NCI-H1436 treated with DMSO at 0.1 percent for 48 hours (cell line): ENCODE measurements at regions not wholly inside any gene's neighbourhood (a gene's known extent, or its start where the extent isn't known, plus 50 kb on each side); places are given as distances from the start of the nearest gene placed in this dataset.

Experiments
- DNase-seq: peaks from one replicate; lab custom pipeline; 2025; lab: John Stamatoyannopoulos, UW

DNA sequence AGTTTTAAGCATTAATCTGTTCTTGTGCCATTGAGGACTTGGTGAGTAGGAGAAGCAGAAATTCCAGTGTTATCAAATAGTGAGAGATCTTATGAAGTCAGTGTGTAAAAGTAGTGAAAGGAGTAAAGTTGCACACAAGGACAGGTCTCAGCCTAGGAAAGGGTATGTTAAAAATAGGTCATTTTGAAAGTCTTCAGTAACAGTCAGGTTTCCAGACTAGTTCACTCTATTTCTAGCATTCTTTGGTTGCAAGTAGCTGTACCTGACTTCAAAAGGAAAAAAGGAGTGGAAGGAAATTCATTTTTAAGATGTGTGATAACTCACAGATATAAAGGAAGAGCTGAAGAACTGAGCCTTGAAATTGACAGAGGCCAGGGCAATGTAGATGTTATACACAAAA, 250.1 kb upstream of the SATB1 start:
- no peak for DNase-seq

DNA sequence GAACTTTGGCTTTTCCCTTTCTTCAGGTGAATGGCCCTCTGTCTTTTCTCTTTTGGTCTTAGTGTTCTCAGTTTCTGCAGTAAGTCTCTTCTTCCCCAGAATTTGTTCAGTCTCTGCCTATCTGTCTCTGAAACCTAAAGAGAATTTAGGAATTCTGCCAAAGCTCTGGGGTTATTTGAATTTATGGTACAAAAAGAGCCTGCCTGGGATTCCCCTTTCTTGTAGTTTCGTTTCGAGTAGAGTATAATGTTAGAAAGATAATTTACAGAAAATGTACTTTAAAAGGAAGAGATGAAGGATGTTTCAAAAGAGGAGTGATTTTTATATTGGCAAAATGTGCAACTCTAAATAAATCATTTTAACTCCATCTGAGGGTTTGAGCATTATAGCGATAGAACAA, 247.4 kb upstream of the SATB1 start:
- no peak for DNase-seq

DNA sequence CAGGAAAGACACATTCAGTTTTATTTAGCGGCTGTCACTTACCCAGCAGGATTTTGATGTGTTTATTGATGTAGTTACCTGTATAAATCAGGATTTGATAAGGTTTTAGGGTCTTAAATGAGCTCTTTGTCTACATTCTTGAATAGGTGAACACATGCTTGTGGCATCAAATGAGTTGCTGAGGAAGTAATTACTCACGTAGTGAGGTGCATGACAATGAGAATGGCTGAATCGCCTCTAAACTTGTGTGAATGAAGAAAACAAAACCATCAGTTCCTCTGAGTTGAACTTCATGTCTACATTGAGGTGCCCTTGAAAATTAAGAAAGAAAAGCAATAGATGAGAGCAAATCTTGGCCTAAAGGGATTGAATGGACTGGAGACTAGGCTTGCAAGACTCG, 245.6 kb upstream of the SATB1 start:
- DNase-seq = no peak

DNA sequence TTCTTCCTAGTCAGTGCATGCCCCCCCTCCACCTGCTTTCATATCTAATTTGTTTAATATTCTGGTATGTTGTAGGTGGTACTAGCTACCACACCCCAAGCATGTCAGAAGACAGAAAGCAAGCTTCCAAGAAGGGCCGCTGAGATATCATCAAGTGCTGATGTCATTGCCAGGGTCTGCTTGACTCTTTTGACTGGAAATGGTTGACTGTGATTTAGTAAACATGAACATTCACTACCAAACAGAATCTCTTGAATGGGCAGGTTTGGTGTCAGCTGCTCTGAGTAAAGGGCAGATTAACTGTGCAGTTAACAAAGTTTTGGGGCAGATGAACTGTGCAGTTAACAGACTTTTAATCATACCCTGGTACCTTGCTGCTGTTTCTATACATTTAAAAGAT, 244.2 kb upstream of the SATB1 start:
- no peak for DNase-seq

DNA sequence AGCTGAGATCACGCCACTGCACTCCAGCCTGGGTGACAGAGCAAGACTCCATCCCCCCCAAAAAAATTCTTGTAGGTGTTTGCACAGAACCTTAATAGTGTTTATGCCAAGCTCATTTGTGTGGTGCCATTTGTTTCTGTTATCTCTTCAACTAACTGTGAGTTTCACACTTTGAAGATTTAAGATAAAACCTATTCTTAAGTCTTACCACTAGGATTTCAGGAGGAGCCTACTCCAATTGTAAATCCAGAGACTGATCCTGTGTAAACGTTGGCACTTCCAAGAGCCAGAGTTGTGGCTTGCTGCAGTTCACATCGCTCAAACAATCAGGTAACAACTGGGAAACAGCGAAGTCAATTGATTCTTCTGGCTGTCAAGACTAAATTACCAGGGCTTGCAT, 242.4 kb upstream of the SATB1 start:
- no peak for DNase-seq

DNA sequence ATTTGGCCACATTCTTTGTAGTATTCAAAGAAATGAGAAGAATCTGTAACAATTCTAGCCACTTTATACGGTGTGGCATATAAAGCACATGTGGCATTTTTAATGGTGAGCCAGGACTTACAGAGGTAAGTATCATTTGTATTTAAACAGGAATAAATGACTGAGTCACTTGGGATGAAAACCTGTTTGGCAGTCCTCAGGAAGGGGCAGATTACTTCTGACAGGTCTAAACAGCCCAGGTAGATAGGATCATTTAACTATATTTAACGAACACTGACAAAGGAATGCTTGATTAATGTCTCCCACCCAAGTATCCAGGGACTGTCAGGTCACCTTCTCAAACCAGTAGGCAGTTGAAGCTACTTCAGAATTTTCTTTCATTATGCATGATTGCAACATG, 241.5 kb upstream of the SATB1 start:
- DNase-seq = no peak

DNA sequence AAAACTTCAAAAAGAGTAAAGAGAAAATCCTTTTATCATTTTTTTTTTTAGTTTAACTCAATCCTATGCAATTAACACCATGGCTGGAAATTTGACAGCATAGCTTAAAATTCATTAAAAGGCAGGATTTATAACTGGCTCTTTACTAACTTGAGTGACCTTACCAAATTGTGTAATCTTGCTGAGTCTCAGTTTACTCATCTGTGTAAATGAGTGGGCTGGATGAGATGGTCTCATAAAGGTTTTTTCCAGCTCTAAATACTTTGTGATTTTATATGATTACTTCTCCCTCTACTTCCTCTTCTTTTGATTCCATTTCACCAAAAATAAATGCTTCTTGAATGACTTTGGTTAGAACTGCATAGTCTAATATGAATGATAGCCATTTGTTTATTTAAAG, 234.9 kb upstream of the SATB1 start:
- DNase-seq = no peak

DNA sequence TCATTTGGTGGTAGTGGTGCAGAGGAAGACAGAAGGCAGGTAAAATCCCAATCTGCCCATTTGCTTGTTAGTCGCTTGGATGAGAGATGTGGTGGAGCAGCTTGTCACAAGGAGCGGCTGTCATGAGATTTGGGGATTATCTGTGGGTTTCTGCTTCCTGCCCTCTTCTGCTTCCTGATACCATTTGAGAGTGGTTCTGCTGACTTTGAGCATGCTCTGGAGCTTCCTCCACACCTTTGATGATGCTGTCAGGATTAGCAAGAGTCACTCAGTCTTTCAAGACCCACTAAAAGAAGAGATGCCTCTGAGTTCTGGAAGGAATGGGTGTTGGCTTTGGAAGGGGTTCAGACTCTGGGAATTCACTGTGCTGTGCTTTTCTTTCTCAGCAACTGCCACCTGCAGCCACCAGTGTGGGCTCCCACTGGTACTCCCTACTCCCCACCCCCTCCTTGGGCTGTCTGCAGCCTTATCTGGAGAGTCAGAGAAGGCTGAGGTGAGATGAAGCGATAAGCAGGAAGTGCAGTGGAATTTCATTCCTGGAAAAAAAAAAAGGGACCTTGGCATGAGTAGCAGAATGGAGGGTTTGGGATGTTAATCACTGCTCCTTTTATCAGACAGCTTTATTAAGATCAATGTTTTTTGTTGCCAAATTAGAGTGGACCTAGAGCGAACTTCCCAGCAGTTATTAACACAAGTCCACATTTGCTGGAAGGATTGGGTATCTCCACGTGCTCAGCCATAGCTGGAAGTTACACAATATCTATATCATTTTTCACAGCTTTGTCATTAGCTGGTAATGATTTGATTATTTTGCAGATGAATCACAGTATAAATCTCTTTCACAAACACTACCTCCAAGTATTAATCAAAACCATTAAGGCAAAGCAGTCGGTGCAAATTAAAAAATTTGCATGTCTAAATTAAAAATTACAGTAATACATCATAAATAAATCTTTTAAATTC, 233.0 kb upstream of the SATB1 start:
- DNase-seq = no peak

DNA sequence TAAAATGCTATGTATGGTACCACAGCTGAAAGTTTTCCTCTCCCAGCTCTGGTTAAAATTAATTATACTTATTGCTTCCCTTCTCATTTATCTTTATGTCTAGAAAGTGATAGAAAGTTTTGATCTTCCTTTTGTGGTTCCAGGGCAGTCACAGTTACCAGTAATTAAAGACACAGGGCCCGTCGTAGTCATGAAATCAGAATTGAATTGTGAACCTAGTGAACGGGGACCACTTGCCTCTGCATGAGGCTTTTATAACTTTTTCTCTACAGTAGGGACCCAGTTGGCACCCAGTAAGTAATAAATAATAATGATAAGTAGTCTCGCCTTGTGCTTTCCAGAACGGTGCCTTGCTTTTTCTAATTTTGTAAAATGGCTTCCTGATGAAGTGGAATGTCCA, 231.7 kb upstream of the SATB1 start:
- DNase-seq = no peak

DNA sequence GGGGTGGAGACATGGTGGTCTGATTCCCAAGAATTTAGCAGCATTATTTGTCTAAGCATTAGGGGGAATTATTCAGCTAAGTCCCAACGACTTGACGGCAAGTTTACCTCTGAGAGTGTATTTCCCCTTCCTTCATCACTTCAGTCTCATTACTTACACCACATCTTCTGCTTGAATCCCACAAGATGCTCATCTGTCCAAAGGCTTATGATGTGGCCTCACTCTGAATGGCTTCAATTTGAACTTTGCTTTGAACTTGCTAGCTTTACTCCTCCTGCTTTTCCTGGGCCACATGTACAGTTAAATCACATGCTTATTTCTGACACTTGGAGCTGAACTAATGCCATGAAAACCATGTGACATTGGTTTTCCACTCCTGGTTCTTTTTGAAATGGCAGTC, 231.3 kb upstream of the SATB1 start:
- no peak for DNase-seq

DNA sequence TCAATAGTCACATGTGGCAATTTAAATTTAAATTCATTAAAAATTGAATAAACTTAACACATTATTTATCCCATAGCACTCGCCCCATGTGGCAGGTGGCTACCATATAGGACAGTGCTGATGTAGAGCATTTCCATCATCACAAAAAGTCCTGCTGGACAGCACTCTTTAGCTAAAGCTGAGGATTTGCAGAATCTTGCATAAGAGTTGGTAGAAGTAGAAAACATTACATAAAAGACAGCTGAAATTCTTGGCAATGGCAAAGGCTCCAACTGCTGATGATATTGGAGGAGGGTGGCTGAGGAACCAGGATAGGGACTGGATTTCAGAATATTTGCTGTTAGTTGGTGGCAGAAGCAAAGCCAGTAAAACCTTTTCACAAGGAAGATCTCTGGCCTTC, 230.7 kb upstream of the SATB1 start:
- no peak for DNase-seq

DNA sequence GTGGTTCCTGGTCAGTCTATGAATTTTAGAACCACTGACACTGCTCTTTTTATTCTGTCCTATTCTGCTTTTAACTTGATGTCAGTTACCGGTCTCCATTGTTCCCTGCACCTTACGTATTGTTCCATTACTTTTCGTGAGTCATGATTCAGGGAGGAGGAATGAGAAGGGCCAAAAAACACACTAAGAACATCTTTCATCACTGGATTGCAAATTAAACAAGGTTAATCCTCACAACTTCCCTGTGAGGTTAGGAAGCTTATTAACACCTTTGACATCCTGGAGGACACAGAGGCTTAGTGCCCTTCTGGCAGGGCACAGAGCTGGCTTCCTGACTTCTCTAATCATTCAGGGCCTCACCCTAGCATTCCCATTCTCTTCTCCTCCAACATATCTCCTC, 227.6 kb upstream of the SATB1 start:
- DNase-seq = no peak

DNA sequence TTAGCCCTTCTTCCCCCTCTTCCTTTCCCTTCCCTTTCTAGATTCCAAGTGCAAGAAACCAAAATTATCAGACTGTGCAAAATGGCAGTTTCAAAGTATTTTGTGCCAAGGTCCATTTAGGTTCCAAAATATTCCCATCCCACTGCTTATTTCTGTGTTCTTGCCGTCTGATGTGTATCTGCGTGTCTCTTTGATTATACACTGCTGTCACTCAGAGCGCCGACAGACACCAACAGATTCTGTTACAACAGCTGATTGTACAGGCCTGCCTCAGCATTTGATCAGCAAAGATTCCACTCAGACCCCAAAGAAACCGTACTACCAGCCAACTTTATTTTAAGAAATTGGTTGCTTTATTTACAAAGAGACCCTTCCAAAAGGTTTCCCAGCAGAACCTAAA, 225.6 kb upstream of the SATB1 start:
- no peak for DNase-seq

DNA sequence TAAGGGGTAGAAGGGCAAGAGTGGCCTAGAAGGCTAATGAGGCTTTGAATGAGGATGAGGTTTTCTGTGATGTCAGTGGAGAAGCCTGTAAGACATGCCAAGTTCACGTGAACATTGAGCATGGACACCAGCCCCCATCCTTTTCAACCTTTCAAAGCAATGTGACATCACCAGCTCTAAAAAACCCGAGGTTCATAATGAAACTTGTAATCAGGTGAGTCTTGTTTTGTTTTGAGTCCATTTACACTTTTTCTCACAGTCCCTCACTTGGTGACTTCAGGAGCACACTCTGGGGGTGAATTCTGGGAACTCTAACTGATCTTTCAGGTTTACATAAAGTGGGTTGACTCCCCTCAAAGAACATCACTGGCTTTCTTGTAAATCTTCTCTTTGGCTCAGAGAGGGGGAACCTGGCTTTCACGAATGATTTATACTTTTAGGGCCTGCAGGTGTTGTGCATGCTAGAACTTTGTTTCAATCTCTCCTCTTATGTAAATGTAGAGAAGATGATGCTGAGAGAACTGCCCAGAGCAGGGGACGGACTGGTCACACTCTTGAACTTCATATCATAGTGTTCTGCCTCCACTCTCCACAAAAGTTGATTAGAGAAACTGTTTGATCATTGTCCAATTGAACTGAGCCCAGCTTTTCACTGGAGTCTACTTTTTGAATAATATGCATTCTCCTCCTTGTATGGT, 224.7 kb upstream of the SATB1 start:
- DNase-seq = no peak

DNA sequence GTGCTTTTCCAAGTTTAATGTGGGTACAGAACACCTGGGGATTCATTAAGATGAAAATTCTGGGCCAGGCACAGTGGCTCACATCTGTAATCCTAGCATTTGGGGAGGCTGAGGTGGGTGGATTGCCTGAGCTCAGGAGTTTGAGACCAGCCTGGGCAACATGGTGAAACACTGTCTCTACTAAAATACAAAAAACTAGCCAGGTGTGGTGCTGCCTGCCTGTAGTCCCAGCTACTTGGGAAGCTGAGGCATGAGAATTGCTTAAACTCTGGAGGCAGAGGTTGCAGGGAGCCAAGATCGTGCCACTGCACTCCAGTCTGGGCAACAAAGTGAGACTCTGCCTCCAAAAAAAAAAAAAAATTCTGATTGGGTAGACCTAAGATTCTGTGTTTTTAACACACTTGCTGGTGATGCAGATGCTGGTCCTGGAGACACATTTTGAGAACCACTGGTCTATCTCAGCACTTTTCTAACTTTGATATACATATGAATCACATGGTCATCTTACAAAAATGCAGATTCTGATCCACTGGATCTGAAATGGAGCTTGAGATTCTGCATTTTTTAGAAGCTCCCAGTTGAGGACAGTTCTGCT, 223.8 kb upstream of the SATB1 start:
- no peak for DNase-seq

DNA sequence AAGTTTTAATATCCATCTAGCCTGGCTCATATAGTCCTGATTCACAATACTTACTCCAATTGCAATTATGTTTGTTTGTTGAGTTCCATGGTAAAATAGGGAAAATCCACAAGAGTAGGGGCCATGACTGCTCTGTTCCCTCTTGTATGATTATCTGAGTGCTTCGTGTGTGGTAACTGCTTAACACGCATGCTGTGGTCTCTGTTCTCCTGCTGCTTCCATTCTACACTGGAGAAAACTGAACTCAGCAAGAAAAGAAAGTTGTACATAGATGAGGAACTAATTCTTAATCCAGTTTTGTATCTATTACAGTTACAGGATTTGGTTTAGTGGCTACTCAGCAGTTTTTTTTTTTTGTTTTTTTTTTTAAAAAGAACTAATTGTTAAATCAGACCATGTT, 223.0 kb upstream of the SATB1 start:
- no peak for DNase-seq

DNA sequence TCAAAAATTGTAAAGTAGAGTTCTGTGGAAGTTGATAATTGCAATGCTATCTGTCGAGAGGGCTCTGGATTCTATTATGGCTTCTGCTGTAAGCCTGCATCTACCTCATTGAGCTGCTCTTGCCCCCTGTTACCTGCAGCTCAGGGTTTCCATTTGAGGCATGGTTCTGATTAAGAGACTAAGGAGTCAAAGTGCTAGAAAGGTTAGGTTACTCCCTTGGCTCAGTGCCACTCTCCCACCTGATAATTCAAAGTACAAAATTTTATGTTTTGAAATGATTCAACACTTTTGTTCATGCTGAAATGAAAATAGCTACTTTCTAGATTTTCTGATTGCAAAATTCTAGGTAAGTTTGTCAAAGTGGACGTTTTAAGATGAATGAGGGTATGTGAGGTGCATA, 220.5 kb upstream of the SATB1 start:
- DNase-seq = no peak

DNA sequence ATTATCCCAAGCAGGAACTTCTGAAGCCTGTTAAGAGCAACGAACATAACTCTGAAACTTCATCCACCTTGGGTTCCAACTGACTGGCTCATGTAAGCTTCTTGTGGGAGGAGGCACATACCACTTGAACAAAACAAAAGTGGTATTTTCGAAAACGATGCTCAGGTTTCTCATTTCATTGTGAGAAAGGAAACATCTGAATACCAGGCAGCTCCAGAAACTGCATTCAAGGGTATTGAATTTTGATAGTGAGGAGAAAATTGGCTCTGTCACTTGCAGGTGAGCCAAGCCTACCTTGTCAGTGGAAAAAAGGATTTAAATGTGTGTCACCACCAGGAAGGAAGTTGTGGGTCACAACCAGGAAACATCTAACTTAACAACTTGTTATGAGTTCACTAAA, 218.1 kb upstream of the SATB1 start:
- DNase-seq = no peak

DNA sequence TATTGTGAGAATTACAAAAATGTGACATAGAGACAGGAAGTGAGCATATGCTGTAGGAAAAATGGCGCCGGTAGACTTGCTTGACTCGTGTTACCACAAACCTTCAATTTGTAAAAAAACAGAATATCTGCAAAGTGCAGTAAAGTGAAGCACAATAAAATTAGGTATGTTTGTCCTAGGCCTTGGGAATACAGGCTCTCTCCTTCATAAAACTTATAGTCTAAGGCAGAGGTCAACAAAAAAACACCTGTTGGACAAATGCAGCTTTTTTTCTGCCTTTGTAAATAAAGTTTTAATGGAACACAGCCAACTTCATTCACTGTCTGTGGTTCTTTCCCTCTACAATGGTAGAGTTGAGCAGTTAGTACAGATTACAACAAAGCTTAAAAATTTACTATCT, 216.8 kb upstream of the SATB1 start:
- no peak for DNase-seq

DNA sequence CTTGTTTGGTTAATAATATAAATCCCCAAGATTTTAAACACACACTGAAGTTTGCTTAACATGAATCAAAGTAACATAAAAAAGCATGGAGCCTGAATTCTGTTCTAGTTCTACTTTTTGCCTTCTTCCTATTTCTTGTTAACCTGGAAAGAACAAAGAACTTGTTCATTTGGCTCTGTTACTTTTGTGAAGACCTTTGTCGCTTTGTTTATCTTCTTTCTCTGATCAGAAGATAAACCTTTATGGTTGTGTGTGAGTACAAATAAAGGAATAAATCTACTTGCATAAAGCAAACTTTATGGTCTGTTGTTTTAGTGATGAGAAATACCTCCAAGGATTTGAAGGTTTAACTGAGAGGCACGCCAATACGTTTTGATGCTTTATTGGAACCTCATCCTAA, 210.1 kb upstream of the SATB1 start:
- no peak for DNase-seq

DNA sequence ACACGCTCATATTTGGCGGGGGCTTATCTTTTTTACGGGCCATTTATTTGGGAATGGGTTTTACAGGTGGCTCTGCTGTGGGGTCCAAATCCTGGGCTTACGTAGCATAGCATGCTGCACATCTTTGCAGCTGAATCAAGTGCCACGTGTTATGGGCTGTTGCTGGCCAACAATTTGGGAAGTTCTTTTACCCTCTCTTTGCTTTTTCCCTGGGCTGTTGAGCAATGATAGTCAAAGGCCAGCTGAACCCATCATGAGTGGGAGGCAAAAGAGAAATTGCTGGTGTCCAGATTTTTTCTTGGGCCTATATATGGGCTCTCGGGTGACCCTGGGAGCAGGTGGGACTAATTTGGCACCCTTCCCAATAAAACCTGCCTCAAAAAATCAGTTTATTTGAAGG, 209.3 kb upstream of the SATB1 start:
- no peak for DNase-seq

DNA sequence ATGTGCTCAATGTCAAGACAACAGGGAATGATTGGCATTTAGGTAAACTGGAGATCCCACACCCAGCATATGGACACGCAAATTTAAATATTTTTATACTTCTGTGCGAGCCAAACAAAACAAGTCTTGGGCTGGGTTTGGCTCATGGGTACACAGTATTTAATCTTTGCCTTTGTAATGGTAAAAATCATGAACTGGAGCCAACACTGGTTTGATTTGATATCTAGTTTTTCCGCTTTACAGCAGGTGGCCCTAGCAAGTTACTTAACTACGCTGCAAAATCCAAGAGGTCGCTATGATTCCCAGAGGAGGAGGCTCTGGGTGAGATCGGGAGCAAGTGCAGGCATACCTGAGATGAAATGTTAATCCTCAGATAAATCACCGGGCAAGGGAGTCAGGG, 207.9 kb upstream of the SATB1 start:
- no peak for DNase-seq

DNA sequence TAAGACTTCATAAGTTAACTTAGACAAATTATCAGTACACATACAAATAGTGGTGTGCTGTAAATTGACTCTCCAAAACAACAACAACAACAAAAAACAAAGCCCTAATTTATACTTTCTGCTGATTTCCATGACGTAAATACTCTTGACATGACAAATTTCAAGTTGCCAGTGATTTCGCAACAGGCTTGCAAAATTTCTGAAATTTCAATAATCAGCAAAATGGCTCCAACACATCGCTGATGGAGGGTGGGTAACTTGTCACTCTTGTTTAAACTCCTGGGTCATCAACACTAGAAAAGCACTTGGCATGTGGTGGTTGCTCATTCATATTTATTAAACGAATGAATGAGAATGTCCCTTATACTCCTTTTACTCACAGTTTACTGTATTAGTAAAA, 205.2 kb upstream of the SATB1 start:
- no peak for DNase-seq
